H1 (cell line): ENCODE measurements at regions not wholly inside any gene's neighbourhood (a gene's known extent, or its start where the extent isn't known, plus 50 kb on each side); places are given as distances from the start of the nearest gene placed in this dataset.

Experiments
- CTCF ChIA-PET: fragments of 300-600 bp; sonication (Branson Sonifier 250); formaldehyde crosslinking; loops from one replicate; lab custom pipeline; 2021; ENCODE audit not compliant: partially characterized antibody; lab: Charles Lee
- POLR2A ChIA-PET: fragments of 300-600 bp; sonication (Branson Sonifier 250); formaldehyde crosslinking; loops from one replicate; lab custom pipeline; 2021; ENCODE audit warnings: inconsistent platforms; ENCODE audit not compliant: partially characterized antibody; lab: Charles Lee
- DNase-seq, 2 experiments: peaks; one replicate each; pipeline versions ENCODE4 v3.0.0 to v3.0.0-alpha.2; 2010 to 2022; ENCODE audit warnings: low spot score in 2 of 2, low read depth in 1 of 2, mixed read lengths in 1 of 2
- FAIRE-seq: peaks from 2 replicates; lab custom pipeline; 2011; peaks lifted over from hg19 to GRCh38; lab: Jason Lieb, UNC
- H2AFZ ChIP-seq: 2 replicates; pipeline ENCODE4 v1.8.1; 2012; ENCODE audit warnings: low read length, inconsistent platforms
- H2AK5ac ChIP-seq: 2 replicates; pipeline ENCODE4 v1.6.1; 2013; ENCODE audit warnings: low read depth, low read length
- H2BK120ac ChIP-seq: replicated peaks from 2 replicates; pipeline ENCODE3; 2013; ENCODE audit warnings: low read depth, low read length, inconsistent platforms
- H2BK12ac ChIP-seq: 2 replicates; pipeline ENCODE4 v1.6.1; 2013; ENCODE audit warnings: low read depth, low read length
- H2BK15ac ChIP-seq: 2 replicates; pipeline ENCODE4 v1.6.1; 2013; ENCODE audit warnings: low read length
- H2BK20ac ChIP-seq: 2 replicates; pipeline ENCODE4 v1.6.1; 2013; ENCODE audit warnings: low read length
- H2BK5ac ChIP-seq: 2 replicates; pipeline ENCODE4 v1.6.1; 2013; ENCODE audit warnings: low read depth, low read length
- H3K14ac ChIP-seq: 2 replicates; pipeline ENCODE4 v1.6.1; 2013; ENCODE audit warnings: inconsistent platforms; ENCODE audit not compliant: insufficient read length
- H3K18ac ChIP-seq: 2 replicates; pipeline ENCODE4 v1.6.1; 2013; ENCODE audit warnings: low read length; ENCODE audit errors: extremely low read depth
- H3K23ac ChIP-seq: 2 replicates; pipeline ENCODE4 v1.6.1; 2013; ENCODE audit warnings: inconsistent platforms; ENCODE audit not compliant: insufficient read length
- H3K23me2 ChIP-seq: 2 replicates; pipeline ENCODE4 v1.6.1; 2013; ENCODE audit warnings: low read depth, low read length
- H3K27ac ChIP-seq: 2 replicates; pipeline ENCODE4 v1.6.1; 2011; ENCODE audit warnings: low read depth, low read length, inconsistent platforms
- H3K27me3 ChIP-seq, 4 experiments: replicated peaks in 1 of 4; 1 replicate in 1 of 4; 2 replicates in 3 of 4; pipeline versions ENCODE4 v1.6.1 to v1.8.1; 2011 to 2013; ENCODE audit warnings: low read length in 3 of 4, mild to moderate bottlenecking in 3 of 4, inconsistent platforms in 2 of 4, mixed read lengths in 2 of 4, moderate library complexity in 1 of 4; ENCODE audit not compliant: control insufficient read depth in 3 of 4, insufficient read depth in 3 of 4; ENCODE audit errors: extremely low read depth in 1 of 4
- H3K36me3 ChIP-seq, 4 experiments: 2 replicates each; pipeline versions ENCODE4 v1.6.1 to v1.8.1; 2011 to 2013; ENCODE audit warnings: mild to moderate bottlenecking in 4 of 4, low read length in 3 of 4, moderate library complexity in 2 of 4, control low read depth in 1 of 4, inconsistent platforms in 1 of 4; ENCODE audit not compliant: insufficient read depth in 4 of 4, control insufficient read depth in 2 of 4
- H3K4ac ChIP-seq: replicated peaks from 2 replicates; pipeline ENCODE3; 2013; ENCODE audit warnings: low read length, low read depth, mixed read lengths, inconsistent platforms; ENCODE audit not compliant: insufficient read length
- H3K4me1 ChIP-seq, 4 experiments: replicated peaks in 1 of 4; 1 replicate in 1 of 4; 2 replicates in 3 of 4; pipeline versions ENCODE4 v1.6.1 to v1.8.1; 2011 to 2013; ENCODE audit warnings: low read length in 3 of 4, inconsistent platforms in 2 of 4, mixed read lengths in 1 of 4; ENCODE audit not compliant: insufficient read depth in 4 of 4, control insufficient read depth in 3 of 4
- H3K4me2 ChIP-seq, 2 experiments: 2 replicates each; pipeline versions ENCODE4 v1.6.1 to v1.8.1; 2011 to 2013; ENCODE audit warnings: low read depth in 2 of 2, low read length in 2 of 2, control low read depth in 1 of 2, inconsistent platforms in 1 of 2, mild to moderate bottlenecking in 1 of 2; ENCODE audit not compliant: insufficient read depth in 1 of 2
- H3K4me3 ChIP-seq, 4 experiments: fragments of 200-600, 300-600 bp in 1 of 4; sonication (generic), shearing (Covaris generic), sonication (Bioruptor Twin) in 1 of 4; 2 replicates each; pipeline versions ENCODE4 v1.5.1 to v1.8.1; 2011 to 2016; ENCODE audit warnings: low read length in 4 of 4, low read depth in 3 of 4, control low read depth in 2 of 4, inconsistent platforms in 2 of 4, mild to moderate bottlenecking in 2 of 4, mixed read lengths in 1 of 4, moderate library complexity in 1 of 4; ENCODE audit not compliant: insufficient read depth in 2 of 4; ENCODE audit errors: extremely low read depth in 1 of 4
- H3K56ac ChIP-seq: replicated peaks from 2 replicates; pipeline ENCODE3; 2013; ENCODE audit warnings: low read depth, mild to moderate bottlenecking, mixed read lengths, low read length, inconsistent platforms; ENCODE audit not compliant: insufficient read length
- H3K79me1 ChIP-seq: 2 replicates; pipeline ENCODE4 v1.6.1; 2013; ENCODE audit warnings: low read depth, low read length, control low read depth
- H3K79me2 ChIP-seq, 2 experiments: 2 replicates each; pipeline versions ENCODE4 v1.6.1 to v1.8.1; 2012 to 2013; ENCODE audit warnings: low read length in 2 of 2, mild to moderate bottlenecking in 2 of 2, inconsistent platforms in 1 of 2; ENCODE audit not compliant: insufficient read depth in 2 of 2, control insufficient read depth in 1 of 2
- H3K9ac ChIP-seq, 4 experiments: replicated peaks in 1 of 4; 1 replicate in 1 of 4; 2 replicates in 3 of 4; pipeline versions ENCODE4 v1.6.1 to v1.8.1; 2011 to 2013; ENCODE audit warnings: low read depth in 3 of 4, low read length in 3 of 4, control low read depth in 2 of 4, mild to moderate bottlenecking in 2 of 4, moderate library complexity in 2 of 4, inconsistent platforms in 1 of 4; ENCODE audit errors: extremely low read depth in 1 of 4
- H3K9me3 ChIP-seq, 2 experiments: 2 replicates each; pipeline versions ENCODE4 v1.6.1 to v1.8.1; 2012 to 2013; ENCODE audit warnings: mild to moderate bottlenecking in 2 of 2, moderate library complexity in 2 of 2, control low read depth in 1 of 2, inconsistent platforms in 1 of 2, low read depth in 1 of 2, low read length in 1 of 2, mixed read lengths in 1 of 2; ENCODE audit not compliant: insufficient read depth in 2 of 2
- H4K20me1 ChIP-seq, 2 experiments: replicated peaks in 1 of 2; 2 replicates each; pipeline versions ENCODE3 to v1.8.1; 2011 to 2013; ENCODE audit warnings: inconsistent platforms in 2 of 2, low read length in 2 of 2, mild to moderate bottlenecking in 1 of 2; ENCODE audit not compliant: insufficient read depth in 2 of 2, control insufficient read depth in 1 of 2
- H4K5ac ChIP-seq: 2 replicates; pipeline ENCODE4 v1.6.1; 2013; ENCODE audit warnings: low read length, low read depth, mixed read lengths, inconsistent platforms; ENCODE audit not compliant: insufficient read length
- H4K8ac ChIP-seq: 2 replicates; pipeline ENCODE4 v1.8.0; 2013; ENCODE audit warnings: mild to moderate bottlenecking, moderate library complexity, low read length, inconsistent platforms; ENCODE audit not compliant: insufficient read depth; ENCODE audit errors: extremely low read depth
- H4K91ac ChIP-seq: replicated peaks from 2 replicates; pipeline ENCODE3; 2013; ENCODE audit warnings: low read length, mixed read lengths, inconsistent platforms; ENCODE audit not compliant: insufficient read length
- ASH2L ChIP-seq: fragments of 200-600, 300-600 bp; sonication (generic); IDR thresholded peaks from one replicate; pipeline ENCODE4 v1.7.1; 2017; ENCODE audit warnings: low read length
- FOSL1 ChIP-seq: IDR thresholded peaks from 2 replicates; pipeline ENCODE4 v1.6.1; 2011; ENCODE audit warnings: mild to moderate bottlenecking, low read depth, low read length, moderate library complexity; ENCODE audit not compliant: insufficient read depth
- GTF2F1 ChIP-seq: IDR thresholded peaks from 2 replicates; pipeline ENCODE4 v1.6.1; 2012; ENCODE audit warnings: low read depth, low read length, improper control_type of control experiment, borderline replicate concordance
- KDM1A ChIP-seq: fragments of 200-600, 300-600 bp; sonication (generic); IDR thresholded peaks from 2 replicates; pipeline ENCODE4 v1.7.1; 2016; ENCODE audit warnings: mild to moderate bottlenecking, low read length, borderline replicate concordance
- KDM4A ChIP-seq: IDR thresholded peaks from one replicate; pipeline ENCODE4 v1.7.1; 2012; ENCODE audit warnings: low read depth, mild to moderate bottlenecking, moderate library complexity, low read length, inconsistent platforms; ENCODE audit not compliant: severe bottlenecking
- NRF1 ChIP-seq: IDR thresholded peaks from 2 replicates; pipeline ENCODE4 v1.6.1; 2011; ENCODE audit warnings: mild to moderate bottlenecking, low read depth, low read length, improper control_type of control experiment
- POU5F1 ChIP-seq: IDR thresholded peaks from 2 replicates; pipeline ENCODE4 v1.6.1; 2011; ENCODE audit warnings: low read depth, mild to moderate bottlenecking, low read length, moderate library complexity
- RAD21 ChIP-seq, 2 experiments: IDR thresholded peaks in 1 of 2; conservative IDR thresholded peaks in 1 of 2; 2 replicates each; pipeline ENCODE4 v1.6.1; 2011; ENCODE audit warnings: low read depth in 2 of 2, low read length in 2 of 2, improper control_type of control experiment in 1 of 2, inconsistent platforms in 1 of 2, mild to moderate bottlenecking in 1 of 2, moderate library complexity in 1 of 2
- RNF2 ChIP-seq: fragments of 200-900, 300-1000 bp; sonication (generic); IDR thresholded peaks from 2 replicates; pipeline ENCODE4 v1.7.1; 2016; ENCODE audit warnings: borderline replicate concordance, low read depth, mild to moderate bottlenecking, antibody characterized with exemption, low read length; ENCODE audit not compliant: poor library complexity, severe bottlenecking; ENCODE audit errors: missing control alignments
- RXRA ChIP-seq: IDR thresholded peaks from 2 replicates; pipeline ENCODE4 v1.6.1; 2011; ENCODE audit warnings: low read depth, mild to moderate bottlenecking, low read length, moderate library complexity; ENCODE audit not compliant: insufficient read depth
- SP4 ChIP-seq: IDR thresholded peaks from 2 replicates; pipeline ENCODE4 v1.6.1; 2012; ENCODE audit warnings: low read length, inconsistent platforms
- WGBS, 2 experiments: shearing (Covaris generic) in 1 of 2; methylation state at CpG; one replicate each; pipeline versions ENCODE4 v1.1.6 to v1.1.7; 2013 to 2015; ENCODE audit warnings: low lambda C conversion rate in 2 of 2, mixed read lengths in 2 of 2, inconsistent platforms in 1 of 2, low coverage in 1 of 2, missing lambda C conversion rate in 1 of 2; ENCODE audit not compliant: insufficient replicate concordance in 2 of 2, insufficient coverage in 1 of 2, insufficient read length in 1 of 2; ENCODE audit errors: extremely low coverage in 1 of 2, missing lambda C conversion rate in 1 of 2; 5-methylcytosine and 5-hydroxymethylcytosine counted together
- TF ChIP-seq, protein P1 (sequence below): IDR thresholded peaks from 2 replicates; pipeline ENCODE4 v1.6.1; 2011; ENCODE audit warnings: low read length, improper control_type of control experiment

DNA sequence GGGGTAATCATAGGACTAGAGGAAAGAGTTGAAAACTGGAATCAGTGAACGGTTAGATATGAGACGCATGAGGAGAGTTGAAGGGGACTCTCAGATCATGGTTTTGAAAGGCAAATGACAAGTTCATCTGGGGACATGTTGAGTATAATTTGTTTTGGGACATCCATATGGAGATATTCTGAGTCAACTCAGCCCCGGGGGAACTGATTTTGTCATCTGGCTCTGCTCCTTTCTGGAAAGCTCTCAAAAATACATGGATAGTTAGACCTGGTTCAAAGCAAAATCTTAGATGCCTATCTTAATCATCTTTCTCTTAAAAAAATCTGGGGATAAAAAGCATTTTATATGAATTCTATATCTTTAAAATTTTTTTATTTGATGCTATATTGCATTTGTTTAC lies 161.2 kb downstream of the SNX18 start:
- Histone ChIP-seq H3K4me2 (no peak overlapping the region), H3K23me2 (no peaks in the 10 kb centered on the region; the same call in 1 of the 2 replicates), H2AK5ac (no peak overlapping the region), H3K79me2 (no peaks in the 10 kb centered on the region), H3K56ac (no peak overlapping the region), H3K9me3 (no peaks in the 10 kb centered on the region), H3K27me3 (no peaks in the 10 kb centered on the region), H2BK20ac (no peak overlapping the region), H4K8ac (no peak overlapping the region), H4K20me1 (no peaks in the 10 kb centered on the region), H3K27ac (no peak overlapping the region), H2BK120ac (no peak overlapping the region), H3K14ac (no peak overlapping the region), H3K4ac (no peak overlapping the region), H2BK15ac (no peak overlapping the region), H3K4me1 (no peaks in the 10 kb centered on the region), H2AFZ (no peak overlapping the region), H3K36me3 (no peaks in the 10 kb centered on the region), H3K23ac (no peak overlapping the region), H4K5ac (no peak overlapping the region), H4K91ac (no peak overlapping the region), H3K18ac (no peak overlapping the region), H2BK12ac (no peak overlapping the region), H3K4me3 (no peak overlapping the region), H2BK5ac (no peak overlapping the region), H3K9ac (no peak overlapping the region), H3K79me1 (no peaks in the 10 kb centered on the region)
- FAIRE-seq (no peak), DNase-seq (no peak)
- ChIA-PET CTCF (no interaction called here), POLR2A (no interaction called here)
- TF ChIP-seq ASH2L = no peak
- TF ChIP-seq FOSL1 = no peak
- no peak for TF ChIP-seq POU5F1
- no peak for TF ChIP-seq KDM4A
- no peak for TF ChIP-seq RAD21 (IDR thresholded peaks at IDR 0.05 in 1 of 2, conservative IDR thresholded peaks at IDR 0.05 in 1 of 2; ENCODE audit: low read depth in 2 of 2, low read length in 2 of 2)
- no peak for TF ChIP-seq NRF1
- TF ChIP-seq GTF2F1 = no peak
- no peak for TF ChIP-seq RNF2
- no peak for TF ChIP-seq KDM1A
- no peak for TF ChIP-seq SP4
- TF ChIP-seq, protein P1, sequence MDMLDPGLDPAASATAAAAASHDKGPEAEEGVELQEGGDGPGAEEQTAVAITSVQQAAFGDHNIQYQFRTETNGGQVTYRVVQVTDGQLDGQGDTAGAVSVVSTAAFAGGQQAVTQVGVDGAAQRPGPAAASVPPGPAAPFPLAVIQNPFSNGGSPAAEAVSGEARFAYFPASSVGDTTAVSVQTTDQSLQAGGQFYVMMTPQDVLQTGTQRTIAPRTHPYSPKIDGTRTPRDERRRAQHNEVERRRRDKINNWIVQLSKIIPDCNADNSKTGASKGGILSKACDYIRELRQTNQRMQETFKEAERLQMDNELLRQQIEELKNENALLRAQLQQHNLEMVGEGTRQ = no peak
- TF ChIP-seq RXRA = no peak
- WGBS, 2 experiments = 90% methylated on average over 2 of the region's 3 CpGs; no CpG with 5 or more reads in 1 of the 2 experiments
